GM18867 (cell line): ENCODE measurements at regions not wholly inside any gene's neighbourhood (a gene's known extent, or its start where the extent isn't known, plus 50 kb on each side); places are given as distances from the start of the nearest gene placed in this dataset.

Source experiments
- ATAC-seq: cut with Tn5 transposase; IDR thresholded peaks from one replicate; pipeline ENCODE4 v1.9.1; 2021; ENCODE audit warnings: mild to moderate bottlenecking, moderate library complexity; ENCODE audit not compliant: unreplicated experiment

DNA sequence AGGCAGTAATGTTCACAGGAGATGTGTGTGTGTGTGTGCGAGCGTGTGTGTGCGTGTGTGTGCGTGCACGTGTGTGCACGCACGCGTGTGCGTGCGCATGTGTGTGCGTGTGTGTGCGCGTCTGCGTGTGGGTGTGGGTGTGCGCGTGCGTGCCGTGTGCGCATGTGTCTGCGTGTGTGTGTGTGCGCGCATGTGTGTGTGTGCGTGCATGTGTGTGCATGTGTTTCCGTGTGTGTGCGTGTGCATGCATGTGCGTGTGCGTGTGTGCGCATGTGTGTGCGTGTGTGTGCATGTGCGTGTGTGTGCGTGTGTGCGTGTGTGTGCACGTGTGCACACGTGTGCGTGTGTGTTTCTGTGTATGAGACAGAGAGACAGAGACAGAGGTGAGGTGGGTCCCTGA is 136.0 kb upstream of the CST7 start:
- ATAC-seq: no peak

DNA sequence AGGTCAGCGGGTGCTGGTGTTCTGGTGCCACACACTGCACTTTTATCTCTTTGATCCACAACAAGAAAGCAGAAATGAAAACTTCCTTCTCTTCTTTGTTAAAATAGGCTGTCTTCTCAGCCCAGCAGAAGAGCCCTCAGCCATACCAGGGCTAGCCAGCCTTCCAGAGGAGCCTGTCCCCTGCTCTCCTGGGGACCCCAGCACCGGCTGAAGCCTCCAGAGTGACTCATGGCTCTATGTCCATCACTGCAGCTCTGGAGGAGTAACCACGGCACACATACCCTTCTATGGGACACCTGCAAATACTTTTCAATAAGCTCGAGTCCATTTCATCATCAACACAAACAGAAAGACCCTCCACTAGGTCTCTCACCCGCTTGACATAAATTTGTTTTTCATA is 135.6 kb upstream of the CST7 start:
- no peak for ATAC-seq

DNA sequence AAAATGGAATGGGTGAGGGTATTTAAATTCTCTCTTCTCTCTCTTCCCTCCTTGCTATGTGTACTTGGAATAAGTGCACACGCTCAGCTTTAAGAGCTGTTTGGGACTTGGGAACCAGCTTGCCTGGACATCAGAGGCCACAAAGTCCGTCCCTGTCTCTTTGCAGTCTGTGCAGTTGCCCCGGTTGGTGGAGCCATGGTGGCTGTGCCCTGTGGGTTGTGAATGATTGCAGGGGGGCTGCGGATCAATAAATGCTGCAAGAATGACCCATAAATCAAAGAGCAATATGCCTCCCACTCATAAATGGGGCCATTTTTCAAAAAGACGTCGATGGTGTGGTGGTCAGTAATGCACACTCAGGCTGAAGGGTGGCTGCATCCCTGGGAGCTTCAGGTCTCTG is 135.1 kb upstream of the CST7 start:
- ATAC-seq: no peak

DNA sequence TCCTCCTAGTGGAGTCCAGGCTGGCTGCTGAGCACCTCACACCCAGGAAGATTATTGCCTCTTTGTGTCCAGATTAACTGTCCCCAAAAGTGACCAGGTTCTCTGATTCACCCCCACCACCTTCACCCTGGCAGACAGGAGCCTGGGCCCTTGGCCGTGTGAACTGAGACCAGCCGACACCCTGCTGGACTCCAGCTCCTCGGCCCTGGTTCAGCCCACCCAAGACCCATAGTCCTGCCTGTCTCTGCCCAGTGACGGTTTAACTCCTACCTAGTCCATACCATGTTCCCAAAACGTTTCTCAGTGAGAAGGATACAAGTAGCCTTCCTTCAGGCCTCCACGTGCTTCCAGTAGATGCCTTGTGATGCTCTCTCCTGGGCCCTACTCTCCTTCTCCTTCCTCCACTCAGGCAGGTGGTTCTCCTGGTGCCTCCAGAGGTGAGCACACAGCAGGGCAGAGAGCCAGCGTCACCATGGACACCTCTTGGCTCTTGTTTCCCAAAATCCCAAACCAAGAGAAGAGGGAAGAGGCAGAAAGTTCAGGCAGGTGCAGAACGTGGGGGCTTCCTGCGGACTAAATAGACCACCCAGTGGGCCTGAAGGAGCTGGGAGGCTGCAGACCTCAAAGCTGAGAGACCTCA is 134.4 kb upstream of the CST7 start:
- no peak for ATAC-seq

DNA sequence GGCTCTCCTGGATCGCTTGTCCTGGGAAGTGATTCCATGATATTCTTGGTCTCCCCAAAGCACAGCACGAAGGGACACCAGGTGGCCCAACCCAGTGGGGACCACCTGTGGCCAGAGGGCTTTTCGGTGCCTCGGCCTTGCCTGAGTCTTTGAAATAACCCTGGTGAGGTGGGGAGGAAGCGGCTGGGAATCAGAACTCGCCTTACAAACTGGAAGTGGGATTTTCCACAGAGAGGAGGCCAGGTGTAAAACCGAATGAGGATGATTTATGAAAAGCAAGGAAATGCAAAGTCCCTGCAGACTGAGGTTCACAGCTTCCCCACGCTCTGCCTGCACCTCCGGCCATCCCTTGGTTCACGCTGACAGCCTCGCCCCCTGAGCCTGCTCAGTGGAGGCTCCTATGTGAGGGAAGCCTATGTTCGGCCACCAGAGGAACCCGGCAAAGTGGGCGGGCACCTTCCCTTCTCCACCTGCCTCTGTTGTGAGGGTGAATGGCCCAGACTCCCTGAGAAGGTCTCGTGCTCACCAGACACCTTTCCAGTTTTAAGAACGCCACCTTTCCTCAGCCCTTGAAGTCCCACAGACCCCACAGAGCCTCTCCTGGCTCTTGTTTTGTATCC is 133.8 kb upstream of the CST7 start:
- ATAC-seq: no peak

DNA sequence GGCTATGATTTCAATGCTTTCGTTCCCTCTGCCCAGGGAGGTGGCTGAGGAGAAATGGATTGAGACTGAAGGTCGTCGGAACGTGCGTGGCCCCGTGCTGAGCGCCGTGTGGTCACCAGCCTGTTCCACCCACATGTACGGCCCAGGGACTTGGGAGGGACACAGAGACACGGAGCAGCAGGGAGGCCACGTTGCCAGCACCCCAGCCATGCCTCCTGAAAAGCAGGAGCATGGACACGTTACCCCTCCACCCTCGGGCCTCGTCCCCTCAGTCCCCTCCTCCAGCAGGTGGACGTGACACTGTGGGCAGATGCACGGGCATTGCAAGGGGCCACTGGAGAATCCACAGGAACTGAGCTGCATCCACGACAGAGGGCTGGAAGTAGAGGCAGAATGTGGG is 133.1 kb upstream of the CST7 start:
- no peak for ATAC-seq

DNA sequence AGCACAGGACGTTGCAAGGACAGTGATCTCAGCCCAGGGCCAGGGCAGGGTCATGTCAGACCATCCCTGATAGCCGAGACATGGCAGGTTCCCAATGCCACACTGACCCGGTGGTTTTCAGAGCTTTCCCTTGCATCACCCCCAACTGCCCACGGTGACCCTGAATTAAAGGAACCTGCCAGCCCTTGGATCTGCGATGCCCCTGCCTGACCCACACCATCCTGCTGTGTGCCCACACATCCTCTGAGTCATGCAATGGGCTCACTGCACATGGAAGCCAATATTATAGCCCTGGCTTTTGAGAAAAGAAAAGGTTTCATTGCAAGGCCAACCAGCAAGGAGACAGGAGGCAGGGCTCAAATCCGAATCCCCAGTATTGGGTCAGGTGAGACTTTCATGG is 132.6 kb upstream of the CST7 start:
- ATAC-seq: no peak

DNA sequence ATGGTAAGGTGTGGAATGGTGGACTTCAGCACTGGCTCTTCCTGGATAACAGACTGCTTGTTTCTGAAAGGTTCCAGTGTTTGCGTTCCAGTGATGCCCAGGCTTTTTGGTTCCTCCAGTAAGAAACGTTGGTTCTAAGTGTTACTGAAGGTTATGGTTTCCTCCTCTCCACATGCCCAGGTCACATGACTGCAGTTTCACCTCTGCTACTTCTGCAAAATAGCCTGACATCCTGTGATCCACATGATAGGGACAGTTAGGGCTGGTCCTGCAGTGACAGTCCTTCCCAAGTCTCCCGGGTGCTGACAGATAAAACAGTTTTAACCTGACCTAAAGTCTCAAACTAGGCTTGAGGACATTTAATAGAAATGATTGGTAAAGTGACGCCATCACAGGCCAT is 132.2 kb upstream of the CST7 start:
- ATAC-seq: no peak

DNA sequence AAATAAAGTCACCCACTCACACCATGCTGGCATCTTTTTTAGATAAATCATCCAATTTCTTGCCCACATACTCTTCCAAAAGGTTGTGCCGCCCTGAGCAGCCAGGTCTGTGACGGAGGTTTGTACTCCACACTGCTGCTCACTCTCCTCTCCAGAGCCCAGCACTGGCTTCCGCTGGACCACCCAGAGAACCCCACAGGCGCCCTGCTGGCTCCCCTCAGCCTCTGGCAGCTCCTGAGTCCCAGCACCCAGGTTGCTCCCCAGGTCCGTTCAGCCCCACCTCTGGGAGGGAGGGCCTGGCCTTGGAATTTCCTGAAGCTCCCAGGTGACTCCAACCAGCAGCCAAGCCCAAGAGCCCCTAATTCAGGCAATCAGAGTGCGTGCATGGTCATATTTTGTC is 131.7 kb upstream of the CST7 start:
- ATAC-seq: no peak

DNA sequence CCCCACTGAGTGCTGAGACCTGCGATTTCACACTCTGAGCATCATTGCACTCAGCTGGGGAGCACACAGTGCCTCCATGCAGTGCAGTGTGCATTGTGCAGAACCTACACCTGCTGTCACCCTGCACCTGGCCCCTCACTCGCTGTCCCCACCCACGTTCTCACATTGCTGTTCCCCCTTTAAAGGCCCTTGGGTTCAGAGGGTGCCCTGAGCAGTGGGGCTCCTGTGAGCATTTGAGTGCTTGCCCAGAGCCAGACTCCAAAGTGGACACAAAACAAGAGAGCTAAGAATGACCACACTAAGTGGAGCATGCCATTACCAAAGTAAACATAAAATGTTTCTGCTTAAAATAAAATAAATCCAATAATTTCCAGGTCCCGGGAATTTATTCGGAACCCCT is 131.0 kb upstream of the CST7 start:
- no peak for ATAC-seq

DNA sequence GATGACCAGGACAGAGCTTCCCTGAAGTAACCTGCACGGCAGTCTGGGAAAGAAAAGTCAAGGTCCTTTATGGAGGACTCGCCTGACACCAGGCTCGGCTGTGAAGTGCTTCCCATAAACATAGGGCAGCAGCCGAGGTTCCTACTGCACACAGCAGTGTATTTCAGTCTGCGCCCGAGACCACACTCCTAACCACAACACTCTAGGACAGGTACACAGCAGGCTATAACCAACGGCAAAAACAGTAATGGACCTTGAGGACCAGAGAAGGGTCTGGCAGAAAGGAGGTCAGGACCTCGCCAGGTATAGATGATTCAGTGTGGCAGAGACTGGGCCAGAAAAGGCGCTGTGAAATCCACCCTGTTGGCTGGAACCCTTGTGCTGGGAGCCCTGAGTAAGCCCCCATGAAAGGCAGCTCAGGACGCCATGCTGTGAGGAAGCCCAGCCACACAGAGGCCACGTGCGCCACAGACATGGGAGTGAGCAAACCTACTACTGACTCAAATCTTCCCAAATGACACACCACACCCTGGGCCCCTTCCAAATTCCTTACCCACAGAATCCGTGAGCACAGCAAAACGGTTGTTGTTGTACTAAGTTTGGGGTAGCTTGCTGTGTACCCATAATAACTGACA is 129.6 kb upstream of the CST7 start:
- no peak for ATAC-seq

DNA sequence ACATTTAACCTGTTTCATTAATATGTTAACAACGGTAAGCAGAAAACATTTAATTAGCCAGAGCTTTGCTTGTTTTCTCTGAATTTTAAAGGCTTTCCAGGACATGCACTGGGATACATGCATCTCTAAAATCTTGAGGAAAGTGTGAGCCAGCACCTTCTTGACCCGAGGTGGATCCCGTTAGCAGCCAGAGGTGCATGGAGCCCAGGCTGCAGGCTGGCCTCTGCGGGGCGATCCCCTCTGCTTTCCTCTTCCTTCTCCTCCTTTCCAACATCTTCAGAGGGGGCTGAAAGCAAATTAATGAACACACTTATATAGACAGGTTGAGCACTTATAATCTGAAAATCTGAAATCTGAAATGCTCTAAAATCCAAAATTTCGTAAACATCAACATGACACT is 128.7 kb upstream of the CST7 start:
- no peak for ATAC-seq

DNA sequence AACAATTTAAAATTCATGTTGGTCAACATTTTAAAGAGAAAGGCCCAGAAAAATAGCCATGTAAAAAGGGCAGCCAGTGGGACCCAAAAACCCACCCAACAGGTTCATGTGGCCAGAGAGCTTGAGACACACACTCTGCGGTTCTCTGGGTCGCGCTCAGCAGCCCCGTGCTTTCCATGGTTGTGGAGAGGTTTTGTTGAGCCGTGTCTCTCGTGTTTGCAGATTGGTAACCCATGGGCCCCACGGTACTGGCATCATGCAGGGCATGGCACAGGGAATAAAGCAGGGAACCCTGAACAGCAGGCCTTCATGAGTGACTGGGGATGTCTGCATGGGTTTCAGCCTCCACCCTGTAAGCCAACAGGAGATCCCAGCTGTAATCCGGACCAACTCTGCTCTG is 127.7 kb upstream of the CST7 start:
- no peak for ATAC-seq

DNA sequence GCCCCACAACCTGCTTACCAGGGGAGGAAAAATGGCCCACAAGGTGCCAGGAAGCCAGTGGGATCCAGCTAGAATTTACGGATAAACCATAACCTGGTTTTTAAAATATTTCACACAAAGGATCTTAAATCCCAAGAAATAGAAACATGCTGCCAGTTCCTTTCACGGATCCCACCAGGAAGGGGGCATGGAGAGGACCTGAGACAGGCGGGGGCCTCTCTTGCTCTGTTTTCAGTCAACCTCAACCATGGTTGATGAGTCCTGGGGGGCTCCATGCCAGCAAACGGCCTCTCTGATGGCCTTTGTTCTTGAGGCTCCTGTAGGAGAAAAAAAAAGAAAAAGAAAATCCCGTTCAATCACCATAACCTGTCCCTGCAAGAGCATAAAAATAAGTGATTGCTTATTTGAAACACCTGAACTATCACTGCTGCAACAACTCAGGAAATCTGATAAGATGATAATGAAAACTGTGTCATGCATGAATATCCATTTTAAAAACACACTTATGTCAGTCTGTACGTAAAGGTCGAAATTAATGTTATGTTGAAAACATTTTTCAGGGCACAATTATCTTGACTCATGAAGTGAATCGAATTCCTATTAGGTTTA is 125.8 kb upstream of the CST7 start:
- no peak for ATAC-seq

DNA sequence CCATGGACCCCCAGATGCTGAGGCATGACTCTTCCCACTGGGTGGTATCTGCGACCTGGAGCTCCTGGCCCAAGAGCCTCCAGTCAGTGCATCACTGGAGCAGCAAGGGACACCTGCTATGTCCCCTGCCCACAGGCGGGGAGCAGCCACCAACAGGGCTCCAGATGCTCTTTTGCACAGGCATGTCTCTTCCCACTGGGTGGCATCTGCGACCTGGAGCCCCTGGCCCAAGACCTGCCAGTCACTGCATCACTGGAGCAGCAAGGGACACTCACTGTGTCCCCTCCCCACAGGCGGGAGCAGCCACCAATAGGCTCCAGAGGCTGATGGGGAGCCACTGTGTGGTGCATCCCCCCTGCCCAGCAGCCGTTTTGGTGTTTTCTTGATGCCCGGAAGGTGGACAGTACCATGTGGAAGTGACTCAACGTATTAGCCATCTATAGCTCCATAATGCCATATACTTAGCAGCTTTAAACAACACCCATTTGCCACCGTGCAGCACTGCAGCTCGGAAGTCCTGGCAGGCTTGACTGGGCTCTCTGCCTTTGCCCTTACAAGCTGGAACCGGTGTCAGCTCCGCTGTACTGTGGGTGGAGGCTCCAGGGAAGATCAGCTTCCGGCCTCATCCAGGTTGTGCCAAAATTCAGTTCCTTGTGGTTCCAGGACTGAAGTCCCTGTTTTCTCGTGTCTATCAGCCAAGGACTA is 124.9 kb upstream of the CST7 start:
- ATAC-seq: no peak

DNA sequence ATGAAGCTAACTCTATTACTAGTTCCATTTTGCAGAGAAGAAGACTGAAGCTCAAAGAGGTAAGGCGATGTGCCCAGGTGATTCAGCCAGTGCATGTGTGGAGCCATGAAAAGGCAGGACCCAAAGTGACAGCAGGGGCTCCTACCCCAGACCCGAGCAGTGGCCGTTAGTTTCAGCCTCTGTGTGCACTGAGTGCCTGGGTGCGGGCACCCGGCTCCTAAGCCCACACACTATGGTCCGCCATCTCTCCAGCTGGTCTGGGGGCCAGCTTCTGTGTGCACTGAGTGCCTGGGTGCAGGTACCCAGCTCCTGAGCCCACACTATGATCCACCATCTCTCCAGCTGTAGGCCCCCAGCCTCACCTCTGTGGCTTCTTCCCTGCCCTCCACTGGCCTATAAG is 123.5 kb upstream of the CST7 start:
- ATAC-seq: no peak

DNA sequence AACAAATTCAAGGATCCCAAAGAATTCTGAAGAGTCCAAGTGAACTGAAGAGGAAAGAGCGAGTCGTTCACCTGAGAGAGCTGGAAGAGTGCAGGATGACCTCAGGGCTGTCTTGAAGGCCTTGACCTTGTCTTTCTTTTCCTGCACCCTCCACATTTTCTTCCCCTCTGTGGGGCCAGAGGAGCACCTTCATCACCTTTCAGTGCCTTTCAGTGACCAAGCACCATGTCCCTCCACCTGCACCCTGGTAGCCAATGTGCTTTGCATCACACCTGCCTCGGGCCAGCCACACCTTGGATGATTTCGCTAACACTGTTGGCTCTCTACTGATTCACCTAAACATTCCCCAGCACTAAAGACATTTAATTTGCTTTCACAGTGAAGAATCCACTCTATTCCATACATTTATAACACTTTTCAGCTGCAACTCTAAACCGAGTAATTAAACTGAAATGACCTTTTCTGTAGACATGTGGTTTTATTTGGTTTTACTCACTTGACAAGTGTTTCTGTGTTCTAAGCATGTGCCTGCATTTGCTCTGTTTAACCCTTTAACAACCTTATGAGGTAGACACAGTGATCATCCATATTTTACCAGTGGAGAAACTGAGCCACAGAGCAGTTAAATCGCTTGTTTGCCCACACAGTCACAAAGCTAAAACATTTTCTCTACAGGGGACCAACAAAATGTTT is 121.3 kb upstream of the CST7 start:
- ATAC-seq: no peak

DNA sequence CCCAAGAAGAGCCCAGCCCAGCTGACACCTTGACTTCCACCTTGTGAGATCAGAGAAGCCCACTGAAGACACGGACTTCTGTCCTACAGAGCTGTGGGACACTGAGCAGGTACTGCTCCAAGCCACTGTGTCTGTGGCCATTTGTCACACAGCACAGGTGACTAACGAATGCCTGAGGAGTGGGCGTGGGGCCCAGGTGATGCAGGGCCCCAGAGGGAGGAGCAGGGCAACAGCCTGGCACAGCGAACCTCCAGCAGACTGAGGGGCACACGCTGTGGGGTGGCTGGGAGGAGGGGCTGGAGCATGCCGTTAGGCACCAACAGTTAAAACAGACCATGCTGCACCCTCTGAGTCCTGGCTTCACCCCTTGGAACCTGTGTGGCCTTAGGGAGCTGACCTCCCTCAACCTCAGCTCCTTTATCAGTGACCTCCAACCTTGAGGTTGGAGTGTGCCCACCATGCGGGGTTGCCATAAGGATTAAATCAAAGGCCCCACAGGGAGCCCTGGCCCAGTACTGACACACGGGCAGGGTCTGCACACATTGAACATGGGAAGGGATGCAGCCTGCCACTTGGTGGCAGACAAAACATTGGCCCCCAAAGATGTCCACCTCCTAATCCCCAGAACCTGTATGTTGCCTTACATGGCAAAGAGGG is 119.9 kb upstream of the CST7 start:
- no peak for ATAC-seq

DNA sequence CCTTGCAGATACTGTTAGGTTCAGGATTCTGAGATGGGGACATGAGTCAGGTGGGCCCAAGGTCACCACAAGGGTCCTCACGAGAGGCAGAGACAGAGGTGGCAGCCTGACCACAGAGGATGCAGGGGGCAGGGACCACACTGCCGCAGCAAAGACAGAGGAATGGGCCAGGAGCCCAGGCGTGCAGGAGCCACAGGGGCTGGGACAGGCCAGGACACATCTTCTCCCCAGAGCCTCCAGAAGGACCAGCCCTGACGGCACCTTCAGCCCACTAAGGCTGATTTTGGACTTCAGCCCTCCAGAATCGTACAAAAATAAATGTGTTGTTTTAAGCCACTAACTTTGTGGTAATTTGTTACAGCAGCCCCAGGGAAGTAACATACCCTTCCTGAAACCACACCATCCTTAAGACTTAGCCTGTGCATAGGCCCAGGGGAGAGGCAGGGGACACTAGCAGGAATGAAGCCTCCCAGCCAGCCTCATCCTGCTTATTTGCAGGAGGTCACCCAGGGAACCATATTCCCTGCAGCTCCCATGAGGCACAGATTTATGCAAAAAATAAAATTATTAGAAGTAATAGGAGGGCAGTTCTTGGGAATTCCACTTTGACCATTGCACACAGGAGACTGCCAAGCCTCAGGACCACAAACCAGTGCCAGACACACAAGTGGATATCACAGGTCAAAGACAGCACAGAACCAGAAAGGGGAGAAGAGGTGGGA is 119.3 kb upstream of the CST7 start:
- ATAC-seq: no peak

DNA sequence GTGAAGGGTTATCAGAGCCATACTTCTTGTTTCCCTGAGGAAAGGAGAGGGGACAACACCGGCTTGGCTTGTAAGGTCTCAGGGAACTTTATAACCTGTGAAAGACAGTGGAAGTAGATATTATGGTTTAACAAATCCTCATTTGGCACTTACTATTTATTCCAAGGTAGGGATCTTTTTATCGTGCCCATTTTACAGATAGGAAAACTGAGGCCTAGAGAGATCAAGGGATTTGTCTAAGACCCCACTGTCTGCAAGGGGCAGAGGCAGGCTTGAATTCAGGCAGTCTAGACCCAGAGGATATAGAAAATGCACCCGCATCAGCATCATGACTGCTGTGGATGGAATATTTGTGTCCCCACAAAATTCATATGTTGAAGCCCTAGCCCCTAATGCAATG is 118.4 kb upstream of the CST7 start:
- no peak for ATAC-seq
